T-helper 17 cell (primary cell): ENCODE measurements at regions not wholly inside any gene's neighbourhood (a gene's known extent, or its start where the extent isn't known, plus 50 kb on each side); places are given as distances from the start of the nearest gene placed in this dataset.
A peak's percentile ranks its signal among the peaks of the same experiment; 100 is the strongest.
"Not testable (repeated sequence)": the region's sequence is repeated elsewhere in the genome, so short reads cannot be mapped to it uniquely, and the experiment has no call there.

Source experiments
- ATAC-seq: fragments of 150-1000 bp; cut with Tn5 transposase; 2 replicates; pipeline ENCODE4 v1.10.0; 2021; ENCODE audit warnings: mild to moderate bottlenecking, moderate library complexity
- DNase-seq, 3 donors: peaks; one replicate each; pipeline versions ENCODE4 v3.0.0 to v3.0.0-alpha.2; 2020 to 2021
- H3K9me3 ChIP-seq: one replicate; pipeline ENCODE4 v1.7.0; 2013; ENCODE audit warnings: low read length, mild to moderate bottlenecking; ENCODE audit not compliant: control insufficient read depth, poor library complexity, severe bottlenecking
- H3K27ac Mint-ChIP-seq: one replicate; pipeline ENCODE4 v1.8.0; 2022; ENCODE audit warnings: mild to moderate bottlenecking, moderate library complexity, mixed read lengths
- H3K27me3 Mint-ChIP-seq: one replicate; pipeline ENCODE4 v1.8.0; 2022; ENCODE audit warnings: mixed read lengths
- H3K36me3 Mint-ChIP-seq: one replicate; pipeline ENCODE4 v1.8.0; 2022; ENCODE audit warnings: low read depth, mixed read lengths
- H3K4me1 Mint-ChIP-seq: one replicate; pipeline ENCODE4 v1.8.0; 2022; ENCODE audit warnings: mild to moderate bottlenecking, mixed read lengths
- H3K4me3 Mint-ChIP-seq: one replicate; pipeline ENCODE4 v1.8.0; 2022; ENCODE audit warnings: mild to moderate bottlenecking, moderate library complexity, mixed read lengths

- no peak overlapping the region for H3K27ac Mint-ChIP-seq
- DNase-seq (no peak), ATAC-seq (peak; percentile 27)
- no peak overlapping the region for H3K4me3 Mint-ChIP-seq
- H3K9me3 ChIP-seq = no peaks in the 10 kb centered on the region
- peaks cover 5% of the 10 kb centered on the region for H3K36me3 Mint-ChIP-seq
- peaks cover 14% of the 10 kb centered on the region for H3K27me3 Mint-ChIP-seq
- H3K4me1 Mint-ChIP-seq = peaks cover 5% of the 10 kb centered on the region
These were observed 191.6 kb upstream of the MSX2 start for GRCh38 chr5:174532455-174533453.

GRCh38 chr5:174533751-174534241 lies 190.6 kb upstream of the MSX2 start:
- peaks cover 5% of the 10 kb centered on the region for H3K36me3 Mint-ChIP-seq
- DNase-seq (no peak), ATAC-seq (no peak)
- H3K27me3 Mint-ChIP-seq = peaks cover 10% of the 10 kb centered on the region
- no peak overlapping the region for H3K4me3 Mint-ChIP-seq
- H3K27ac Mint-ChIP-seq = no peak overlapping the region
- H3K9me3 ChIP-seq = no peaks in the 10 kb centered on the region
- H3K4me1 Mint-ChIP-seq = peaks cover 5% of the 10 kb centered on the region

DNA sequence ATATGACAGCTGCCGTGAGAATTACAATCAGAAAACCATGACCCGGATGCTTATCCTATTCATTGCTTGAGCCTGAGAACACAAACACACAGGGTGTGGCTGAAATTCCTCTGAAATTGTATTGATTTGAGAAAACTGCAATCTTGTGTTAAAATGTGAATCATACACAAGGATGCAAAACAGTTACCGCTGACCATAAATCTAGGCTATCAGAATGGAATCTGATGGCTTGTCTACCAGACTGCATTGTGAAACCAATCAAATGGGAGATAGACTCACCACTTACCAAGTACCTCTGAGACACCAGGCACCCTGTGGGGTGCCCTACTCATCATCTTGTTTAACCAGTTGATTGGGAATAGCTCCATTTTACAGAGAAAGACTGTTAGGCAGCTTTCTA lies 188.7 kb upstream of the MSX2 start:
- ATAC-seq (no peak), DNase-seq (no peak)
- Mint-ChIP-seq H3K36me3 (peaks cover 4% of the 10 kb centered on the region), H3K27me3 (peaks cover 10% of the 10 kb centered on the region), H3K4me1 (peaks cover 3% of the 10 kb centered on the region), H3K4me3 (no peak overlapping the region), H3K27ac (no peak overlapping the region)
- H3K9me3 ChIP-seq = no peaks in the 10 kb centered on the region

GRCh38 chr5:174539823-174540222 lies 184.6 kb upstream of the MSX2 start:
- H3K27ac Mint-ChIP-seq, DNase-seq, H3K4me3 Mint-ChIP-seq, H3K36me3 Mint-ChIP-seq, H3K4me1 Mint-ChIP-seq, ATAC-seq, H3K27me3 Mint-ChIP-seq, H3K9me3 ChIP-seq: not testable (repeated sequence)

DNA sequence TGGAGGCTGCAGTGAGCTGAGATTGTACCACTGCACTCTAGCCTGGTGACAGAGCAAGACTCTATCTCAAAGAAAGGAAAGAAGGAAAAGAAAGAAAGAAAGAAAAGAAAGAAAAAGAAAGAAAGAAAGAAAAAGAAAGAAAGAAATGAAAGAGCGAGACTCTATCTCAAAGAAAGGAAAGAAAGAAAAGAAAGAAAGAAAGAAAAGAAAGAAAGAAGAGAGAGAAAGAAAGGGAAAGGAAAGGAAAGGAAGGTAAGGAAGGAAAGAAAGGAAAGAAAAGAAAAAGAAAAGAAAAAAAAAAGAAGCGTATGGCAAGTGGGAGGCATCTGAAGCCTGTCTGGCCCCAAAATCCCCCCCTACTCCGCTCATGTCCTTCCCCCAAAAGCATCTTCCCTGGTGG lies 182.3 kb upstream of the MSX2 start:
- ATAC-seq = no peak
- no peaks in the 10 kb centered on the region for H3K9me3 ChIP-seq
- H3K4me3 Mint-ChIP-seq = no peak overlapping the region
- peaks cover 2% of the 10 kb centered on the region for H3K36me3 Mint-ChIP-seq
- DNase-seq = no peak
- no peak overlapping the region for H3K27ac Mint-ChIP-seq
- no peaks in the 10 kb centered on the region for H3K27me3 Mint-ChIP-seq
- no peaks in the 10 kb centered on the region for H3K4me1 Mint-ChIP-seq

GRCh38 chr5:174542471-174542870 lies 181.9 kb upstream of the MSX2 start:
- H3K4me3 Mint-ChIP-seq = no peak overlapping the region
- H3K27me3 Mint-ChIP-seq = no peaks in the 10 kb centered on the region
- ATAC-seq (no peak), DNase-seq (no peak)
- peaks cover 2% of the 10 kb centered on the region for H3K36me3 Mint-ChIP-seq
- no peaks in the 10 kb centered on the region for H3K9me3 ChIP-seq
- H3K4me1 Mint-ChIP-seq = no peaks in the 10 kb centered on the region
- no peak overlapping the region for H3K27ac Mint-ChIP-seq

- Mint-ChIP-seq H3K4me3 (no peak overlapping the region), H3K36me3 (peaks cover 2% of the 10 kb centered on the region), H3K27me3 (peaks cover 5% of the 10 kb centered on the region), H3K27ac (no peak overlapping the region), H3K4me1 (no peaks in the 10 kb centered on the region)
- no peaks in the 10 kb centered on the region for H3K9me3 ChIP-seq
- ATAC-seq (no peak), DNase-seq (no peak)
These were observed 178.5 kb upstream of the MSX2 start for GRCh38 chr5:174545926-174546325.

DNA sequence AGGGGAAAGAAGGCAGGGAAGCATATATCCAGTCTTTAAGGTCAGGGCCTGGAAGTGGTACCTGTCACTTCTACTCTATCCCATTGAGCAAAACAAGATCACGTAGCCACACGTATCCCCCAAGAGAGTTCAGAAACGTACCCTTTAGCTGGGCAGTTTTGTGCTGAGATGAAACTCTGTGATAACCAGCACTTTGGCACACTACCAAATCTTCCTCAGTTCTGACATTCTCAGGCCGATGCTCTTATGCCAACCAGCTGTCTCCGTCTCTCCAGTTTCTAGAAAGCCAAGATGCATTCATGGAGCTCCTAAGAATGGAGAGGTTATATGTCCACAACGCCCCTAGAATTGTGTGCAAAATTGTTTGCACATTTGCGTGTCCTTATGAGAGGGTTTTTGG lies 176.6 kb upstream of the MSX2 start:
- Mint-ChIP-seq H3K4me3 (no peak overlapping the region), H3K27me3 (peaks cover 13% of the 10 kb centered on the region), H3K27ac (no peak overlapping the region), H3K4me1 (no peaks in the 10 kb centered on the region), H3K36me3 (peaks cover 2% of the 10 kb centered on the region)
- H3K9me3 ChIP-seq = no peaks in the 10 kb centered on the region
- ATAC-seq (no peak), DNase-seq (no peak)

- Mint-ChIP-seq H3K4me1 (no peaks in the 10 kb centered on the region), H3K36me3 (peaks cover 2% of the 10 kb centered on the region), H3K27ac (no peak overlapping the region), H3K4me3 (no peak overlapping the region), H3K27me3 (peaks cover 13% of the 10 kb centered on the region)
- H3K9me3 ChIP-seq = no peaks in the 10 kb centered on the region
- ATAC-seq (no peak), DNase-seq (no peak)
These were observed 175.1 kb upstream of the MSX2 start for GRCh38 chr5:174549254-174549653.

- Mint-ChIP-seq H3K27ac (no peak overlapping the region), H3K4me1 (no peaks in the 10 kb centered on the region), H3K4me3 (no peak overlapping the region), H3K36me3 (peaks cover 2% of the 10 kb centered on the region), H3K27me3 (peaks cover 13% of the 10 kb centered on the region)
- no peak for DNase-seq
- no peak for ATAC-seq
- H3K9me3 ChIP-seq = no peaks in the 10 kb centered on the region
These were observed 174.4 kb upstream of the MSX2 start for GRCh38 chr5:174550026-174550425.

GRCh38 chr5:174552428-174552827 lies 172.0 kb upstream of the MSX2 start:
- DNase-seq (no peak), ATAC-seq (no peak)
- Mint-ChIP-seq H3K36me3 (no peaks in the 10 kb centered on the region), H3K4me1 (no peaks in the 10 kb centered on the region), H3K27ac (no peak overlapping the region), H3K27me3 (peaks cover 13% of the 10 kb centered on the region), H3K4me3 (no peak overlapping the region)
- H3K9me3 ChIP-seq = no peaks in the 10 kb centered on the region

DNA sequence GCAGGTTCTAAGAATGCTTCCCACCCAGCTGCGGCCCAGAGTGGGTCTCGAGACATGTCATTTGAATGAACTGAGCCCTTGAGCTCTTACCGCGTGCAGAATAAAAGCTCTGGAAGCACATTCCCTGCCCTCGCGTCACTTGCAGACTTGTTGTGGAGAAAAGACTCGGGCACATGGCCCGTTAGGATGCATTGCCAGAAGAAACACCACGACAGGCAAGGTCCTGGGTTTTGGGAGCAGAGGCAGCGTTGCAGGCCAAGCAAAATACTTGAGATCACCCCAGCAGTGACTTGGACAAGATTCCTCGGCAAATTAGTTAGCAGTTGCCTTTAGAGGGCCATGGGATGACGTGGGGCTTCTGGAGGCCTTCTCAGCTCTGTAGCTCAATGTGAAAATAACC lies 170.8 kb upstream of the MSX2 start:
- ATAC-seq (no peak), DNase-seq (no peak)
- Mint-ChIP-seq H3K27ac (no peak overlapping the region), H3K27me3 (peaks cover 13% of the 10 kb centered on the region), H3K4me1 (no peaks in the 10 kb centered on the region), H3K36me3 (no peaks in the 10 kb centered on the region), H3K4me3 (no peak overlapping the region)
- no peaks in the 10 kb centered on the region for H3K9me3 ChIP-seq

DNA sequence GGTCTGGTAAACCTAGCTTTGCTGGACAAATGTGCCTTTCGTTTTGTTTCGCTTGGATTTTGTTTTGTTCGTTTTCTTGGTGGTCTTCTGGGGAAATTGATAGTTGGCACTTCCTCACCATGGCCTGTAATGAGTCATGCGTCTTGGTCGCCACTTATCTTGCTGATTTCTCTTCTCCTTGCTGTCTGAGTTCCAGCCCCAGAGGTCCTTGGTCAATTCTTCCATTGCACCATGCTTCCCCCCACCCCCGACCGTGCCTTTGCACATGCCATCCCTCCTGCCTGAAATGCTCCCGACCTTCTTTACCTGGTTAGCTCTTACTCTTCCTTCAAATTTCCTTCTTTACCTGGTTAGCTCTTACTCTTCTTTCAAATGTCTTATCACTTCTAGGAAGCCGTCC lies 168.7 kb upstream of the MSX2 start:
- H3K9me3 ChIP-seq = no peaks in the 10 kb centered on the region
- no peak for ATAC-seq
- no peak for DNase-seq
- Mint-ChIP-seq H3K27ac (no peak overlapping the region), H3K4me1 (no peaks in the 10 kb centered on the region), H3K27me3 (peaks cover 10% of the 10 kb centered on the region), H3K36me3 (no peaks in the 10 kb centered on the region), H3K4me3 (no peak overlapping the region)

- peaks cover 10% of the 10 kb centered on the region for H3K27me3 Mint-ChIP-seq
- no peaks in the 10 kb centered on the region for H3K36me3 Mint-ChIP-seq
- no peak overlapping the region for H3K4me3 Mint-ChIP-seq
- no peak overlapping the region for H3K27ac Mint-ChIP-seq
- H3K9me3 ChIP-seq = no peaks in the 10 kb centered on the region
- no peaks in the 10 kb centered on the region for H3K4me1 Mint-ChIP-seq
- DNase-seq = no peak
- ATAC-seq = no peak
These were observed 167.6 kb upstream of the MSX2 start for GRCh38 chr5:174556756-174557155.
